OCI-M2 (cell line): ENCODE measurements at regions not wholly inside any gene's neighbourhood (a gene's known extent, or its start where the extent isn't known, plus 50 kb on each side); places are given as distances from the start of the nearest gene placed in this dataset.

Experiments used
- DNase-seq: peaks from one replicate; lab custom pipeline; 2025; ENCODE audit not compliant: unreplicated experiment; lab: John Stamatoyannopoulos, UW

DNA sequence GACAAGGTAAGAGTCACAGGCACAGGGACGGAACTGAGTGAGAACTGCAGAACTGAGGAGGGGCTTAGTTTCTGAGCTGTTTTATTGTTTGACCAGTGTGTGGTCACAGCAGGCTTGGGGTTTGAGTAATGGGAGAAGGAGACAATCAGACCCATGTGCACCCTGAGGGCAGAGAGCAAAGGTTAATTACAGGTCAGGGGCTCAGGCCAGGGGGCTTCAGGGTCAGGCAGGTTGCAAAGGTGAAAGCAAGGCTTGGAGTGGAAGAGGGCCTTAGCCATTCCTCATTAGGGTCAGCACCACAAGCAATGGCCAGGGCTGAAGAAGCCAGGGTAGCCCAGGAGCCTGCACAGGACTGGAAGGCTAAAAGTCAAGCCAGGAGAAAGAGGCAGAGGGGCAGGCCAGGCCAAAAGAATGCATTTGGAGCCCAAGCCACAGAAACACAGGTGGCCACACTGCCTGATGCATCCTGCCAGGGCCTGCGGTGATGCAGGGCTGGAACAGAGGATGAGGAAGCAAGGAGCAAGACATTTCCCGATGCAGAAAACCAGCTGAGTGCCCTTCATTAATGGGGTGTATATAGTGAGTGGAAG lies 209.8 kb upstream of the GYPC start:
- no peak for DNase-seq

GRCh38 chr2:126448611-126449010 lies 207.3 kb upstream of the GYPC start:
- no peak for DNase-seq

- no peak for DNase-seq
Observed at GRCh38 chr2:126449677-126450076, 206.3 kb upstream of the GYPC start.

DNA sequence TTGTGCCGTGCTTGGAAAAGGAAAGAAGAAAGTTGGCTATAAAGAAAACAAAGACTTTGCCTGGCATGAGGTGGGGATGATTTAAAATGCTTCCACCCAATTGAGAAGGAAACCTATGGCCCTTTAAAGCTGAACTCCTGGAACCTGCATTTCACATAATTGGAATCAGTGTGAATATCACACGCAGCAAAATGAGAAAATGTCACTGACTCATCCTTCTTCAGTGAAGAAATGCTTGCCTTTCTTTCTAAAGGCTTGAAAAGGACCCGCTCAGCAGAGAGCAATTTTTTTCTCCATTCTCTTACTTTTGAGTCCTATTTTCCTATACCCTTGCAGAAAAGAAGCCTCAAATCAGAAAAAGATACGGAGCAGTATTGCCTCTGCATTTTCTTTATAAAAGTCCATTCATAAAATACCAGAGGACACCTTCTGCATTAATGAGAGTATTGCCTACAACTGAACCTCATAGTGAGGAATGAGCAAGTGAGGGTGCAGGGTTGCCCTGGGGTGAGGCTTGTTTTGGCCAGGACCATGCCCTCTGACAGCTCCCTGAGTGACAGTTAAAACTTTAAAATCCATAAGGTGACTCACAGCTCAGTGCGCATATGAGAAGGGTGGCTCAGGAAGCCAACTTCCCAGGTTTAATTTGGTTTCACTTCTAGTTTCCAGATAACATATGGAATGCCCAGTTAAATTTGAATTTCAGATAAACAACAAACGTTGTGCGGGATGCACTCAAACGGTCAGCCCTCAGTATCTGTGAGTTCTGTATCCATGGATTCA lies 191.9 kb upstream of the GYPC start:
- no peak for DNase-seq

DNA sequence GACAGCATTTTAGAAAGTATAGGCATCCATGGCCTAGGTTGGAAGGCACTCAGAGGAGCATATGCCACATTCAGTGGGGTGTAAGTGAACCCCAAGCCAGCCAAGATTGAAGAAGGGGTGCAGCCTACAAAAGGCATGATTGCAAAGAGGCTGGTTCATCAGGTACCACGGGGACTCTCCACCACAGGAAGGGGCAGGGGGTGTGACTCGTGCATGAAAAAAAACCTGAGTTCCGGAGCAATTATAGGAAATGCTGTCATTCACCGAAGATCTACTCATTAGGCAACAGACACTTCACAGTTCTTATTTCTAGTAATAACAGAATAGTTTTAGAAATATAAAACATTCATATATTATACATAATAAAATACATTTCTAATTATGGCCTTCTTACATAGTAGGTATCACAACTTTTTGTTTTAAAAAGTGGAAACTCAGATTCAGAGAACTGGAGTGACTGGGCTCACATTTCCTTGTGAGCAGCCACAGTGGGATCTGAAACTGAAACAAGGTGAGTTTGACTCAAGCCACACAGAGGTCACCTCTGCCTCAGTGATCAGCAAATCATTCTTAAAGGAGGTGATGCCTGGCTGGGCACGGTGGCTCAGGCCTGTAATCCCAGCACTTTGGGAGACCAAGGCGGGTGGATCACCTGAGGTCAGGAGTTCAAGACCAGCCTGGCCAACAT lies 188.4 kb upstream of the GYPC start:
- no peak for DNase-seq

- no peak for DNase-seq
Observed at GRCh38 chr2:126475031-126475430, 180.9 kb upstream of the GYPC start.

DNA sequence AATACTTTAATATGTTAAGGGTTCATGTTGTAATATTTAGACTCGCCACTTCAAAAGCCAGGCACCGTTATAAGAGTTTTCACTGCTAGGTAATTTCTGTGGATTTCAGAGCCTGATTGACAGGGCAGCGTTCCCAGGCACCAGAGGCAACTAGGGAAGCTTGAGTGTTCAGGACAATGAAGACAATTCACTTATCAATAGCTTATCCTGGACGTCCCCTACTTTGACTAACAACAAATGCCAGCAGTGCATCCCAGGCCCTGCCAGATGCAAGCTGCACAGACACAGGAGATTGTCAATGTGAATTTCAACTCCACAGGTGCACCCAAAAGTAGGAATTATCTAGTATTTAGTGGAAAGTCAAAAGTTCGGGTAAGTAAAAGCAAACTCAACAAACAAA lies 179.3 kb upstream of the GYPC start:
- no peak for DNase-seq

DNA sequence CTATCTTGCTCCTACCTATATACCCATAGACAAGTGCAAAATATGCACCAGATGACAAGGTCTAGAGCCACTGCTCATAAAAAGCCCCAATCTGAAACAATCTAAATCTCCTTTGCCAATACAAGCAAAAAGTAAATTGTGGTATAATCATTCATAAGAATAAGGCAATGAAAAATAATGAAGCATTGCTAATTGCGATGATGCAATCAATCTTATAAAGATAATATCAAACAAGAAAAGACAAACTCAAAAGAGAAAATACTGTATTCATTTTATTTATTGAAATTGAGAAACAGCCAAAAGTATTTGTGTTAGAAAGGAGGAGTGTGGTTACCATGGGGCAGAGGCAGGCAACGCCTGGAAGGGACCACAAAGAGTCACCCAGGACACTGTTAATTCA lies 175.9 kb upstream of the GYPC start:
- no peak for DNase-seq

DNA sequence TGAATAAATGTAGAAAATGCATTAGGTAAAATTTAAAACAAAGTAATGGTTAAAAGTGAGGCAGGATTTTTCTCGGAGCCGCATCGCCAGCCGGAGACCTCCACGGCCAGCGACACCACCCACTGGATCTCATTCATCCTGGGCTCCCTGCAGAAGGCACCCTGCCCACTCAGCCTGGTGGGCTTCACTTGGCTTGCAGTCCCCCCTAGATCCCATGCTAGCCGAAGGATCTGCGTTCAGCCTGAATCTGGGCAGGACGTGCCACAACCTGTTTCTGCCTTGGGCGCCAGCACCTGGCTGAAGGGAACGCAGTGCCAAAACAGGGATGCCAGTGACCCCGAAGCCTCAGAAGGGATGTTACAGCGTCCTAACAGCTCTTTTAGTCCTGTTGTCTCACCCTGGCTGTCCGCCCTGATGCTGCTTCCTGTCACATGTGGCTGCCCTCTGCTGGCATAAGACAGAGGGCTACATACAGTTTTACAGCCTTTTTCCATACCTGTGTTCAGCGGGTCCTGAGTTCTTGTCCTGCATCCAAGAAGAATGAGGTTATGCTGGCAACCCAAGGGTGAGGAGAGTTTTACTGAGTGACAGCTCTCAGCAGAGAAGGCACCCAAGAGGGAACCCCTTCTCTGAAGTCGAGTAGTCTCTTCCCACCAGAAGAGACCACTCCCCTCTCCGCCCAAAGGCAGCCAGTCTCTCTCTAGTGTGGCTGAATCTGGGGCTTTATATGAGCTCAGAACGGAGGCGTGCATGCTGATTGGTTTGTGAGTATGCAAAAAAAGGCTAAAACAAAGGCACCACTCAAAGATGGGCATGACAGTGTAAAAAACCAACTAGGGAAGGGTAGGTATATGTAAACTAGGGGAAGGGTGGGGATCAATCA lies 173.1 kb upstream of the GYPC start:
- no peak for DNase-seq

DNA sequence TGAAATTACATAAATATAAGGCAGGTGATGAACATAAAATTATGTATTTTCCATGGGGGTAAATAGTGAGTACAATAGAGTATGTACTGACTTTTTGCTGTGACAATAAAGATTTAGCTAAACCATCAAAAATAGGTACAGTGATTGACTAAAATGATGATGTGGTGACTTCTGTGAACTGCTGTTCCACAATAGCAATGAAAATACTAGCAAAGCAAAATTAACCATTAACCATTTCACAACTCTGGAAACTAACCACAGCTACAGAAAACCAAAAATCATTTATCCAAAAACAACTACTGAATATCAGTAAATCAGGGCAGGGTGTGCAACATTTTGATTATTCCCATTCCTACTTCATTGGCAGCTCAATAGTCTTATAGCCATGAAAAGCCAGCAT lies 161.4 kb upstream of the GYPC start:
- DNase-seq: no peak

- DNase-seq: no peak
Observed at GRCh38 chr2:126495189-126495588, 160.8 kb upstream of the GYPC start.

DNA sequence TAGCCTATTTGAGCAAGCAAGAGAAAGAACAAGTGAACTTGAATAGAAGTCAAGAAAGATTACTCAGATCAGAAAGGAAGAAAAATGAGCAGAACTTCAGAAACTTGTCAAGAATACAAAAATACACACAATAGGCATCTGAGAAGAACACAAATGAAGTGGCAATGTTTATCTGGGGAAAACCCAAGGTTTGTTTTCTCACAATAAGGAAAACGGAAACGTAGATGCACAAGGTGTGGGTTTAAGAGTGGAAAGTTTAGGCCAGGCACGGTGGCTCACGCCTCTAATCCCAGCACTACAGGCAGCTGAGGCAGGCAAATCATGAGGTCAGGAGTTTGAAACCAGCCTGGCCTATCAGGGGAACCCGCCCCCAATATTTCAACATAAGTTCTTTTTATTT lies 159.5 kb upstream of the GYPC start:
- DNase-seq: no peak

DNA sequence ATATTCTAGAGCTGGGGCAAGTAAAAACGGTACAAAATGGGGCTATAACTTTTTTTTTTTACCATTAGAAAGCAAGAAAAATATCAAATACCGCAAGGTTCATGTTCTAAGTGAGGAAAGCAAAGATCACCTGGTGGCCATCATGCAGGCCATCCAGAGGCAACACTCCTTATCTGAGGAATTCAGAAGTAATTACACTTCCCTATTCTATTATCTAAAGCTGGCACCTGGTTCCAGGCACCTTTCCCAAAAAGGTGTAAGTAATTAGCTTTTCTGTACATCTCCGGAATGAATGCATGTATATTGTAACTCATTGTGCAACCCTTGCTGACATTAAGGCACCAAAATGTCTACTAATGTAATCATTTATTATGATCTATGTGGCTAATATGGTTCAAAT lies 152.5 kb upstream of the GYPC start:
- no peak for DNase-seq

DNA sequence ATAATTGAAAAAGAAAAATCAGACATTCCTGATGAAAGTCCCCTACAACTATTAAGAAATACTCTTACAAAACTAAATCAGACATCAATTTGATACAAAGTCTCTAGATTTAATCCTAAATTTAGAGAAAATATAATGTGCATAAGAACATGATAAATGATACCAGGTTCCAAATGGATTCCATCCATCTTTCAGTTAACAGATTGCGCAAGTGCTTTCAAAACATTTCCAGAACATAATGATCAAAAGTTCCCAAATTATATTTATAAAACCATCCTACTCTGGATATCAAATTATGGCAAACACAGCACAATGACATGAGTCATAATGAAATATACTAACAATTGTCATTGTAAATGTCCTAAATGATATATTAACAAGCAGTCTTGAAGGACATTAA lies 151.0 kb upstream of the GYPC start:
- DNase-seq: no peak

DNA sequence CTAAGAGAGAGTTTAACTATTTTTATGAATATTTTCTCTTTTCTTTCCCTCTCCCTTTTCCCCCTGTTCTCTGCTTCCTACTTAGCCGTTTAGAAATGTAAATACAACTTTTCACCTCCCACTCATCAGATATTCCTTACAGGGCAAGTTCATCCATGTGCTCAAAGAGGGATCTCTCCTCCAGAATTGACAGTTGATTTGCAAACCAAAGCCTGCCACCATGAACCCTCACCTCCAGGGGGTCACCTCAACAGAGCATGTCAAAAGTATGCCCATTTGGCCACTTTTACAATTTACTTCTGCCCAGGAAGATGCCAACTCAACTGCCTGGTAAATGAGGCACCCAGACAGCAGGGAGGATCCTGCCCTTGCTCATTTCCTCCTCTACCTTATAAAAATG lies 149.2 kb upstream of the GYPC start:
- no peak for DNase-seq

DNA sequence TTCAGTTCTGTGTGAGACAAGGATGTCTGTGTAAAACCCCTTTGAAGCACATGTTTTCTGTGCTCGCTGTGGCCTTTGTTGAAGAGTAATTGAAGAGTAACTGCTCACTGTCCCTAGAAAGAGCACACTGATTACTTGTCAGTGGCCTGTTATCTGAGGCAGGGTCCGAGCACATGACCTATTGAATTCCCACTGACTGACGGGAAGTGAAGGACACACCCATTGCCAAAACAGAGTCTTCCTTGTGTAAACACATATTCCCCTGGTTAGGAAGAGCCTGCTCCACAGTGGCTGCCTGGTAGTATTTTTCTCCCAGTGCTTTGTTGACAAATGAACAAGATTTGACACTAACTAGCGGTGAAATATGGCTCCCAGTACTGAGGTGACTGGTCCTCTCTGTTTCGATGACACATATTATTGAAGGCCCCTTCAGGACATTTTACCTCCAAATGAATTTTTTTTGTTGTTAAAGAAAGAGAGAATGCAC lies 148.5 kb upstream of the GYPC start:
- no peak for DNase-seq

GRCh38 chr2:126510356-126510755 lies 145.6 kb upstream of the GYPC start:
- DNase-seq: no peak

DNA sequence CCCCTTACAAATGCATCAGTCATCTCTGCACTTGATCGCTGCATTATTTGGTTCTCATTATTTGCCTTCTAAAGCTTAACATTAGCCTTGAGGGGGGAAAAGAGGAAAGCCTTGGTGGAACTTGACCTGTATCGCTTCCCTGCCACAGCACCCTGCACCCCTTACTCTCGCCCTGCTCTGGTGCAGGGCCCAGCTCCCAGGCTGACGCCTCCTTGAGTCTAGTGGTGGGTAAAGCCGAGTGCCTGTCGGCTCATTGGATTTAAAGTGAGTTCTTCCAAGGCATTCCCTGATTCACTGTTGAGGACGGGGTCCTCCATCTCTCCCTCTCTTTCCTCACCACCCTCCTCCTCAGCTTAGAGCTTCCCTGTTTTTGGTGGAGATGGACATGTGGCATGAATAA lies 145.0 kb upstream of the GYPC start:
- DNase-seq: no peak

- no peak for DNase-seq
Observed at GRCh38 chr2:126512026-126512425, 143.9 kb upstream of the GYPC start.

DNA sequence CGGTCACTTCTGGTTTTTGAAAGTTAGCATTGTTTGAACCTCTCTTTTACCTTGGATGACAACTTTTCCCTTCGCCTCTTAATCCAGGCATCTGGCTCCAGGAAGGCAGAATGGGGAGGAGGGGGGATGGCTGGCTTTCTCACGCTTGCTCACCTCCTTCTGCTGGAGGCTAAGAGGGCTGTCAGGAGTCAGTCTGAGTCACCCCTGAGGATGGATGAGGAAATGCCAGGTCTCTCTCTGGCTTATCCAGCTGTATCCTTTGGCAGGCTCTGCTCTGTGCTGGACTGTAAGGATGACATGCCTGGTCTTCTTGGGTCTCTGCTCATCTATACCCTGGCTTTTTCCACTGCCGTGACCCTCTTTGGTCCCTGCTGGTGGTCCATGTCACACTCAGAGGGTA lies 142.9 kb upstream of the GYPC start:
- no peak for DNase-seq

GRCh38 chr2:126515471-126515870 lies 140.5 kb upstream of the GYPC start:
- DNase-seq: no peak
